GM21447 (cell line): ENCODE measurements at regions not wholly inside any gene's neighbourhood (a gene's known extent, or its start where the extent isn't known, plus 50 kb on each side); places are given as distances from the start of the nearest gene placed in this dataset.

Experiments used
- ATAC-seq: cut with Tn5 transposase; IDR thresholded peaks from one replicate; pipeline ENCODE4 v1.9.1; 2021; ENCODE audit not compliant: unreplicated experiment

GRCh38 chr5:8756498-8757084, 789.3 kb downstream of the SEMA5A start:
- no peak for ATAC-seq

GRCh38 chr5:8765886-8766285, 780.0 kb downstream of the SEMA5A start:
- ATAC-seq = no peak

GRCh38 chr5:8766448-8766847, 779.4 kb downstream of the SEMA5A start:
- no peak for ATAC-seq

GRCh38 chr5:8767111-8767510, 778.8 kb downstream of the SEMA5A start:
- ATAC-seq = no peak

GRCh38 chr5:8767746-8768145, 778.1 kb downstream of the SEMA5A start:
- ATAC-seq = no peak

- ATAC-seq = no peak
These were observed 776.2 kb downstream of the SEMA5A start for GRCh38 chr5:8769631-8770030.

GRCh38 chr5:8770431-8770830, 775.4 kb downstream of the SEMA5A start:
- ATAC-seq = no peak

GRCh38 chr5:8773046-8773615, 772.7 kb downstream of the SEMA5A start:
- no peak for ATAC-seq

GRCh38 chr5:8784692-8785091, 761.2 kb downstream of the SEMA5A start:
- ATAC-seq = no peak

- ATAC-seq = no peak
These were observed 757.6 kb downstream of the SEMA5A start for GRCh38 chr5:8788246-8788645.

- ATAC-seq = no peak
These were observed 740.2 kb downstream of the SEMA5A start for GRCh38 chr5:8805653-8806052.

- ATAC-seq = no peak
These were observed 738.2 kb downstream of the SEMA5A start for GRCh38 chr5:8807636-8808035.

GRCh38 chr5:8811581-8811980, 734.3 kb downstream of the SEMA5A start:
- ATAC-seq = no peak

- no peak for ATAC-seq
These were observed 732.7 kb downstream of the SEMA5A start for GRCh38 chr5:8813180-8813579.

- ATAC-seq = no peak
These were observed 731.8 kb downstream of the SEMA5A start for GRCh38 chr5:8814105-8814504.

- no peak for ATAC-seq
These were observed 721.5 kb downstream of the SEMA5A start for GRCh38 chr5:8824371-8824770.

GRCh38 chr5:8825139-8825757, 720.6 kb downstream of the SEMA5A start:
- ATAC-seq = no peak

GRCh38 chr5:8826508-8826907, 719.4 kb downstream of the SEMA5A start:
- no peak for ATAC-seq

- ATAC-seq = no peak
These were observed 718.2 kb downstream of the SEMA5A start for GRCh38 chr5:8827696-8828095.

GRCh38 chr5:8828596-8829322, 717.1 kb downstream of the SEMA5A start:
- ATAC-seq = no peak

- no peak for ATAC-seq
These were observed 716.4 kb downstream of the SEMA5A start for GRCh38 chr5:8829323-8830029.
